AG04450 (cell line): ENCODE measurements at regions not wholly inside any gene's neighbourhood (a gene's known extent, or its start where the extent isn't known, plus 50 kb on each side); places are given as distances from the start of the nearest gene placed in this dataset.

Experiments used
- CTCF ChIA-PET: fragments of 300-600, 350-600 bp; formaldehyde crosslinking; extraction: SDS; loops from one replicate; lab custom pipeline; 2022; ENCODE audit warnings: antibody characterized with exemption, inconsistent platforms; lab: Charles Lee
- POLR2A ChIA-PET: fragments of 350-600 bp; formaldehyde crosslinking; extraction: SDS; loops from one replicate; lab custom pipeline; 2021; ENCODE audit warnings: antibody characterized with exemption, inconsistent platforms; lab: Yijun Ruan, JAX
- DNase-seq: peaks from one replicate; pipeline ENCODE4 v3.0.0-alpha.2; 2011; ENCODE audit warnings: low read depth, low spot score
- H3K27ac ChIP-seq: one replicate; pipeline ENCODE4 v1.5.1; 2012; ENCODE audit warnings: low read depth, low read length, control low read depth
- H3K27me3 ChIP-seq: one replicate; pipeline ENCODE4 v1.6.0; 2012; ENCODE audit warnings: low read length; ENCODE audit not compliant: control insufficient read depth, insufficient read depth
- H3K4me3 ChIP-seq: 2 replicates; pipeline ENCODE4 v1.5.1; 2011; ENCODE audit warnings: mild to moderate bottlenecking, low read depth, low read length, control low read depth
- H3K9me3 ChIP-seq: 2 replicates; pipeline ENCODE4 v1.5.1; 2012; ENCODE audit warnings: low read length; ENCODE audit not compliant: control insufficient read depth, insufficient read depth
- TF ChIP-seq, protein P1 (sequence below): IDR thresholded peaks from 2 replicates; pipeline ENCODE4 v1.5.1; 2011; ENCODE audit warnings: low read depth, low read length, control low read depth, inconsistent platforms

- no peak for DNase-seq
- H3K9me3 ChIP-seq, result no peaks in the 10 kb centered on the region; the same call in 1 of the 2 replicates
- H3K27me3 ChIP-seq, result no peaks in the 10 kb centered on the region
- ChIA-PET POLR2A (no interaction called here), CTCF (no interaction called here)
- H3K4me3 ChIP-seq, result no peak overlapping the region
- TF ChIP-seq, protein P1, sequence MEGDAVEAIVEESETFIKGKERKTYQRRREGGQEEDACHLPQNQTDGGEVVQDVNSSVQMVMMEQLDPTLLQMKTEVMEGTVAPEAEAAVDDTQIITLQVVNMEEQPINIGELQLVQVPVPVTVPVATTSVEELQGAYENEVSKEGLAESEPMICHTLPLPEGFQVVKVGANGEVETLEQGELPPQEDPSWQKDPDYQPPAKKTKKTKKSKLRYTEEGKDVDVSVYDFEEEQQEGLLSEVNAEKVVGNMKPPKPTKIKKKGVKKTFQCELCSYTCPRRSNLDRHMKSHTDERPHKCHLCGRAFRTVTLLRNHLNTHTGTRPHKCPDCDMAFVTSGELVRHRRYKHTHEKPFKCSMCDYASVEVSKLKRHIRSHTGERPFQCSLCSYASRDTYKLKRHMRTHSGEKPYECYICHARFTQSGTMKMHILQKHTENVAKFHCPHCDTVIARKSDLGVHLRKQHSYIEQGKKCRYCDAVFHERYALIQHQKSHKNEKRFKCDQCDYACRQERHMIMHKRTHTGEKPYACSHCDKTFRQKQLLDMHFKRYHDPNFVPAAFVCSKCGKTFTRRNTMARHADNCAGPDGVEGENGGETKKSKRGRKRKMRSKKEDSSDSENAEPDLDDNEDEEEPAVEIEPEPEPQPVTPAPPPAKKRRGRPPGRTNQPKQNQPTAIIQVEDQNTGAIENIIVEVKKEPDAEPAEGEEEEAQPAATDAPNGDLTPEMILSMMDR, result no peak
- no peak overlapping the region for H3K27ac ChIP-seq
These were observed 1395.7 kb downstream of the STIM2 start for GRCh38 chr4:28256295-28256694.

- CTCF ChIA-PET, result no interaction called here
- Histone ChIP-seq H3K4me3 (no peak overlapping the region), H3K27me3 (no peaks in the 10 kb centered on the region), H3K27ac (no peak overlapping the region), H3K9me3 (no peaks in the 10 kb centered on the region; the same call in 1 of the 2 replicates)
- POLR2A ChIA-PET, result no interaction called here
- no peak for DNase-seq
- TF ChIP-seq, protein P1, result no peak
These were observed 1399.3 kb downstream of the STIM2 start for GRCh38 chr4:28259951-28260350.

DNA sequence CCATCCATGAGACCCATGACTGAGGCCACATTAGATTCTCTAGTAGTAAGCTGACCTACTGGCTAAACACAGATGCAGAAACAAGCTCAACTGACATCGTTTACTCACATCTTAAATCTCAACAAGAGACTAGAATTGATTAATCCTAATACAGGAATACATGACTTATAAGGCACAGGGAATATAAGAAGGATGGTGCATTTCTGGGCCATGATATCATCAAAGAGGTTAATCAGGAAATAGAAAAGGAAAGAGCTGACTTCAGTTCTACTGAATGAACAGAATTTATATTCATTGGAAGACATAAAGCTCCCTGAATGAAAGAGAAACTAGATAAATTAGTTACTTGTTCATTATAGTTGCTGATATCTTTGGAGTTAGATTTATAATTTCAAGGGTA lies 1406.5 kb downstream of the STIM2 start:
- POLR2A ChIA-PET, result no interaction called here
- Histone ChIP-seq H3K27me3 (no peaks in the 10 kb centered on the region), H3K27ac (no peak overlapping the region), H3K4me3 (no peak overlapping the region), H3K9me3 (no peaks in the 10 kb centered on the region)
- CTCF ChIA-PET, result no interaction called here
- DNase-seq, result no peak
- TF ChIP-seq, protein P1, result no peak

DNA sequence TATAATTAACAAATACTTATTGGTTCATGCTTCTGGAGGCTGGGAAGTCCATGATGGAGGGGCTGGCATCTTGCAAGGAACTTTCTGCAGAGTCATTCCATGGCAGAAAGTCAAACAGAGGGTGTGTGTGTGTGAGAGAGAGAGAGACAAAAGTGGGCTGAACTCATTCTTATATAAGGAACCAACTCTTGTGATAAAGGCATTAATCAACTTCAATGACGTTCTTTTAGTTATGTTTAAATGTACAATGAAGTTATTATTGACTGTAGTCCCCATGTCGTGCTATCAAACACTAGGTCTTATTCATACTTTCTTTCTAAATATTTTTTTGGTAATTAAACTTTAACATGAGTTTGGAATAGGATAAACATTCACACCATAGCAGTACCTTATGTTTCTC lies 1408.8 kb downstream of the STIM2 start:
- Histone ChIP-seq H3K27ac (no peak overlapping the region), H3K27me3 (no peaks in the 10 kb centered on the region), H3K4me3 (no peak overlapping the region), H3K9me3 (no peaks in the 10 kb centered on the region)
- POLR2A ChIA-PET, result no interaction called here
- TF ChIP-seq, protein P1, result no peak
- CTCF ChIA-PET, result no interaction called here
- DNase-seq, result no peak

DNA sequence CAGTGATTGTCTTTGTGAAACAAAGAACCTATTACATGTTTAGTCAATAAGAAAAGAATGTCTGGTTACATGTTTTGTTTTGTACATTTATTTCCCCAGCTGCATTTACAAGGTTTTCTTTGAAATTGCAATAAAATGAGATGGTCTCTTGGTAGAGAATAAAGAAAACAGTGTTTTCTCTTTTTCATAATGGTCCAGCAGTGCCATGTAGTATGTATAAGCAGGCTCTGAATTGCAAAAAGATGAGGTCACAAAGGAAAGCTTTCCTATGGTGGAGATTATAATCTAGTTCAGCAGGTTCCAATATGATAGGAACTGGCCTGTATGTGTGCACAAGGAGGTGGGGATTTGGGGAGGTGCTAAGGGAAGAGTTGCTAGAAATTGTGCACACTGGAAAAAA lies 1417.3 kb downstream of the STIM2 start:
- H3K4me3 ChIP-seq, result no peak overlapping the region
- CTCF ChIA-PET, result interaction anchor here (0.6 kb wide), 1 partner anchor 451 kb away, joined by 3 read pairs; no protein-coding TSS in a partner anchor
- H3K27me3 ChIP-seq, result no peaks in the 10 kb centered on the region
- H3K9me3 ChIP-seq, result no peaks in the 10 kb centered on the region
- no peak for DNase-seq
- no peak overlapping the region for H3K27ac ChIP-seq
- POLR2A ChIA-PET, result no interaction called here
- TF ChIP-seq, protein P1, result no peak
